ENCODE measurements at regions not wholly inside any gene's neighbourhood (a gene's known extent, or its start where the extent isn't known, plus 50 kb on each side); places are given as distances from the start of the nearest gene placed in this dataset.
"Not testable (repeated sequence)": the region's sequence is repeated elsewhere in the genome, so short reads cannot be mapped to it uniquely, and the experiment has no call there.

DNA sequence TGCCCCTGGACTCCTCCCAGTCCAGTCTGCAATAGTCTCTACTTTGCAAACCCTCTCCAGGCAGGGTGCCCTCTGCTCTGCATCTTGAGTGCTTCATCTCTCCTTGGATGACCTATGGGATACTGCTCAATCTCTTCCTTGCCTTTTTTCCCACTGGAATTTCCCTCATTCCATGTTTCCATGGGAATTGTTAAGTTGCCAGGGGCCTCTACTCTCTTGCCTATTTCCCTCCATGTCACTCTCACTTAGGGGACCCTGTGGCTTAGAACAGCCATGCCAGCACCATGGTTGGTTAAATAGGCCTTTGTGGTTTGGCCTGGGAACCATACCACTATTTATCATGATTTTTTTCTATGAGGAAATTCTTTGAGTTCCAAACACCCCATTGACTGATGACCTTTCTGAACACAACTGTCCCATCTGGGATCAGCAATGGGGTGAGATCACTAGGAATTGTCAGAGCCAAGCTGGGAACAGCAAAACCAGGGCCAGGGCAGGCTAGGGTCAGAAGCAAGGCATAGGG is 91.4 kb upstream of the RBMS1 start:
- no peak for DNase-seq

DNA sequence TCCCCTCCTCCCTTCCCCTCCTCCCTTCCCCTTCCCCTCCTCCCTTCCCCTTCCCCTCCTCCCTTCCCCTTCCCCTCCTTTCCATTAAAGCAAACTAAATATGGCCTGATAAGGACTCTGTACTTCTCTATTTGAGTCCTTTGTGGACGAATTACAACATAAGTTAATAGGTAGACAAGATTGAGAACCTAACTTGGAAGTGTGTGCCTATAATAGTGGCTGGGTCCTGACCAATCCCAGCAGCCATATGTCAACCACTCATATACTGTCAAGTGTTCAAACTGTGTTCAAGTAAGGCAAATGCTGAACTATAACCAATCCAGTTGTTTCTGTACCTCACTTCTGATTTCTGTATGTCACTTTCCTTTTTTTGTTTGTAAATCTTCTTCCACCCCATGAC is 97.1 kb upstream of the RBMS1 start:
- DNase-seq: no peak

DNA sequence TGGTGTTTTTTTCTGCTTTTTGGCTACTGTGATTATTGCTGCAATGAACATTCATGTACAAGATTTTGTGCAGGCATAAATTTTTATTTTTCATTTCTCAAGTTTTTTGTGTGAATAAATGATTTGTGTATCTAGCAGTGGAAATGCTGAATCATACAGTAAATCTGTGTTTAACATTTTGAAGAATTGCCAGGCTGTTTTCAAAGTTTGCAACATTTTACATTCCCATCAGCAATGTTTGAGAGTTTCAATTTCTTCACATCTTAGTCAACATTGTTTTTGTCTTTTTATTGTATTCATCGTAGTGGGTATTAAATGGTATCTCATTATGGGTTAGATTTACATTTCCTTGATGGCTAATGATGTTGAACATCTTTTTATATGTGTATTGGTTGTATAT is 98.8 kb upstream of the RBMS1 start:
- DNase-seq: no peak

DNA sequence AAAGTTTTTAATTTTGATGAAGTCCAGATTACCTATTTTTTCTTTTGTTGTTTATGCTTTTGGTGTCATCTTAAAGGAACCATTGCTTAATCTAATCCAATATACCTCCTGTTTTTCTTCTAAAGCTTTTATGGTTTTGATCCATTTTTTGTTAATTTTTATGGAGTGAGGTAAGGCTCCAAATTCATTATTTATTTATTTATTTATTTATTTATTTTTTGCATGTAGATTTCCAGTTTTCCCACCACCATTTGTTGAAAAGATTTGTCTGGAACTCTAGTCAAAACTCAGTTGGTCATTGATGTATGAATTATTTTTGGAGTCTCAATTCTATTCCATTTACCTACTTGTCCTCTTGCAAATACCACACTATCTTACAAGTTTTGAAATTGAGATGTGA is 99.4 kb upstream of the RBMS1 start:
- DNase-seq: no peak

DNA sequence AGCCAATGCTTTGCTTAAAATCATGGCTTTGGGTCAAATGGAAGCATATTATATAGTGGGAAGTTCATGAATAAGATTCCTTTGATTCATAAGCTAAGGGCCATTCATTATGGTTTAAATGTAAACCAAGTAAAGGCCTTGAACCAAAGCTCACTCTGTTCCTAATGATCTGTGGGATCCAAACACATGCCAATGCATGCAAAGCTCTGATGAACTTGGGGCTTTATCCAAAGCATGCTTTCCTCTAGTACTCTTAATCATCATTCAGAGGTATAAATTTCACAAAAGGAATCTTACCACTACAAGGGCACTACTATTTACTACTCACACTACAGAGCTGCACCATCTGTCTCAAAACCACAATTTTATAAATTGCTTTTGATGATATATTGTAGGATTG is 102.8 kb upstream of the RBMS1 start:
- no peak for DNase-seq

DNA sequence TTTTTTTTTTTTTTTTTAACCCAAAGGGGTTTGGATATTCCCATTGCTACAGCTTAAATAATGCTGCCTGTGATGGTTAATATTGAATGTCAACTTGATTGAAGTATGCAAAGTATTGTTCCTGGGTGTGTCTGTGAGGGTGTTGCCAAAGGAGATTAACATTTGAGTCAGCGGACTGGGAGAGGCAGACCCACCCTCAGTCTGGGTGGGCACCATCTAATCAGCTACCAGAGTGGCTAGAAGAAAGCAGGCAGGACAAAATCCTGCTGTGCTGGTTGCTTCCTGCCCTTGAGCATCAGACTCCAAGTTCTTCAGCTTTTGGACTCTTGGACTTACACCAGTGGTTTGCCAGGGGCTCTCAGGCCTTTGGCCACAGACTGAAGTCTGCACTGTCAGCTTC is 106.8 kb upstream of the RBMS1 start:
- DNase-seq: not testable (repeated sequence)

DNA sequence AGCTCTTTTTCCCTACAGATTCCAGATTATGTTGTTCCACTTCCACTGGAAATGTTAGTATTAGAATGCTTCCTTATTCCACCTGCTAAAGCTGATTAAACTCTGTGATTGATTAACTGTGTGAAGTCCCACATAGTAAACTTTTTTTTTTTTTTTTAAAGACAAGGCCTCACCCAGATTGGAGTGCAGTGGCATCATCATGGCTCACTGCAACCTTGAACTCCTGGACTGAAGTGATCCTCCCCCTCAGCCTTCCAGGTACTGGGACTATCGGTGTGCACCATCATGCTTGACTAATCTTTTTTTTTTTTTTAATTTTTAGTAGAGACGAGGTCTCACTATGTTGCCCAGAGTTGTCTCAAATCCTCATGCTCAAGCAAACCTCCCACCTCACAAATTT is 108.5 kb upstream of the RBMS1 start:
- no peak for DNase-seq

DNA sequence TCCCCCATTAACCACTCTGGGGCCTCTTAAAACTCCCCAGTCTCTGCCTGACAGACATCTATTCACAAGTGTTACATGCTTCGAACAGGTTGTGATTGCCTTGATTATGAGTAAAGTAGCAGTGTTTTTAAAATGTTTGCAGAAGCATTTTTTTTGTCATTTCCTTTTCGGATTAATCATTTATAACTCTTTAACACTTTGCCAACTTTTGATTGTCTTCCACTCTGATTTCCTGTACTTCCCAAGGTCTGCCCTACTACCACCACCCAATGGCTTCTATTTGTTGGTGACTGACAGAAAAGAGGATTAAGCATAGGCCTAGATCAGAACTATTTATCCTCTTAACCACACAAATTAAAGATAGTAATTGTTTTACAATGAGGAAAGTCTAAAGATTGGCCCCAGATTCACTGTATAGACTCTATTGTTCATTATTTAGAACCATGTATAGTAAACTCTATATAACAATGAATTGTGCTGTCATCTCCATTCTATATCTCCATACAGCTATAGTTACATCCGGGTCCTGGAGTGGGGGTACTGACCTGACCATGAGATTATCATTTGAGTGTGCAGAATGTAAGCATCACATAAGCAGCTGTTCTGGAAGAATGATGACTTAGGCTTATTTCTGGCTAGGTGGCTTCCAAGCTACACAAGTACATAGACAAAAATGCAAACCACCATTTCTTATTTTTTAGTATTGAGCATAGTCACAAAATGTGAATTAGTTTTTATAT is 110.3 kb upstream of the RBMS1 start:
- no peak for DNase-seq

DNA sequence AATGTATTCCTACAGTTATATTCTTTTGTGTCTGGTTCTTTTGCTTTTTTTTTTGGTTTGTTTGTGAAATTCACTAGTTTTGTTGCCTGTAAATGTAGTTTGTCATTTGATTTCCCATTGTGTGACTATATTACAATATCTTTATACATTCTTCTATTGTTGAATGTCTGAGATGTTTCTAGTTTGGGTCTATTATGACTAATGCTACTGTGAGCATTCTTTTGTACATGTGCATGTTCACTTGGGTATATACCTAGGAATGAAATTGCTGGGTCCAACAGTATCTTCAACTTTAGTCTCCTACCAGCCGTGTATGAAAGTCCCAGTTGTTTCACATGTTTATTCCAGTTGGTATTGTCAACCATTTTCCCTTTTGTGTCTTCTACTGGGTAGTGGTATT is 112.7 kb upstream of the RBMS1 start:
- no peak for DNase-seq

DNA sequence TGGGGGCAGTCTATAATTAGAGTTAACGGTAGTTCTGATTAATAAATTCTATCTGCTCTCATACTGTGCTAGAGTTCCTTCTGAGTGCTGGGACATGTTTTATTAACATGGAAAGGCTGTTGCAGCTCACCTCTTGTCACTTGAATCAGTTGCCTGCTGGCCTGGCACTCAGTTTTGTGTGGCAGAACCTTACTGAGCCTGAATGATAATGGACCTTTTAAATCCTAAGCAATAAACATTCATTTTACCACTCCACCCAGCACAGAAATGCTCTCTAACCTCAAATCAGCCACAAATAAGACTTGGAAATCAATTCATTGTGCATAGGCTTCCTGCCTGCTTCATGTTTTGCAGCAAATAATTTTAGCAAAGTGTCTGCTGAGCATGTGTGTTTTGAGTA is 115.0 kb upstream of the RBMS1 start:
- DNase-seq: no peak

DNA sequence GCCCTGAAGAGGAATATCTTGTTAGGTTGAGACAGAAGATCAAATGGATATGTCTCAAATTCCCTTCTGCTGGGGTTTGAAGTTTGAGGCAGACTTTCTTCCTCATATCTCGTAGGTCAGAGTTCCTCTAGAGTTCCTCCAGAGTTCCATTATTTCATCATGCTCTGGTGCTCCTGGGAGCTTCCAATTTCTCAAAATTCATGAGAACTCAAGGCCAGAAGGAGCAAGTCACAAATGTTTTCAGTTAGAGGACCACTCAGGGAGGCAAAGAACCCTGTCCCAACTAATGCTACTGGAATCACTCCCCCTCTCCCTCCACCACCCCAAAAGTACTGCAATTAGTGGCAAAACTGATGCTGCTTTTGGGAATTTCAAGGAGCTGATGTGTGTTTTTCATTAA is 115.7 kb upstream of the RBMS1 start:
- DNase-seq: no peak

DNA sequence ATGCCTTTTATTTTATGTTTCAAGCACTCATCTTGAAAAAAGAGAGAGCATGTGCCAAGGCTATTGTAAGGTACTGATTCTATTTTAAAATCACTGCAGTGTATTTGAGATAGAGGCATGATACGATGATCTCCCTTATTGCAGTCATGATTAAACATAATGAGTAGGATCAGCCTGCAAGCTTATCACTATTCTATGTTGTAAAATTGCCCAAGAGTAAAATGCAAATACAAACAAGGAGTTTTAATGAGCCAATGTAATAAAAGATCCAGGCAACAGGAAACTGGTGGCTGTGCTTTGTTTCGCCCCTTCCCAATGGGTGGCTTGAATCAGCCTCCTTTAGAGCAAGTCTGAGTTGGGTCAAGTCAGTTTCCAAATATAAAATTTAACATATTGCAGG is 116.4 kb upstream of the RBMS1 start:
- DNase-seq: no peak

DNA sequence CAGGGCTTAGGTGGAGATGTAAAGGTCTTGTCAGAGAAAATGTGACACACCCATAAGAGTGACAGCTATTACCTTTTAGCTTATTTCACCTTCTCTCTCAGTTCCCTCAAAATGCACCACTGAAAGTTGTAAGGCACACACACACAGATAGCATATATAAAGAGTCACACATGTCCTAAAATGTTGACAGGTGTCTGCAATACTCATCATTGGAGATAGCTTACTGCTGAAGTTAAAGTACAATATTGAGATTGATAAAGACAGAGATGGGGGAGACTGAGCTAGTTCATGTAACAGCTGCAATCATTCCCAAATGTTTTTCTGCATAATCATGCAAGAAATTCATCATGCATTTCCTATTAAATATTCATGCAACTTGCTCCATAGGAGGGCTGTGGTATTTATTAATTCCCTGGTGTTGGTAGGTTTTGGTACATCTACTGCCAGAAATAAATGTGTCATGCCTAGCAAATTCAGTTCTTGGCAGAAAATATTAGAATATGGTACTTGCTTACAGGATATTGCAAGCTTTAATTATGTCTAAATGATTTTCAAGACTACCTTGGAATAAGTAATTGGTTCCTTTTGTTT is 118.8 kb upstream of the RBMS1 start:
- DNase-seq: no peak

DNA sequence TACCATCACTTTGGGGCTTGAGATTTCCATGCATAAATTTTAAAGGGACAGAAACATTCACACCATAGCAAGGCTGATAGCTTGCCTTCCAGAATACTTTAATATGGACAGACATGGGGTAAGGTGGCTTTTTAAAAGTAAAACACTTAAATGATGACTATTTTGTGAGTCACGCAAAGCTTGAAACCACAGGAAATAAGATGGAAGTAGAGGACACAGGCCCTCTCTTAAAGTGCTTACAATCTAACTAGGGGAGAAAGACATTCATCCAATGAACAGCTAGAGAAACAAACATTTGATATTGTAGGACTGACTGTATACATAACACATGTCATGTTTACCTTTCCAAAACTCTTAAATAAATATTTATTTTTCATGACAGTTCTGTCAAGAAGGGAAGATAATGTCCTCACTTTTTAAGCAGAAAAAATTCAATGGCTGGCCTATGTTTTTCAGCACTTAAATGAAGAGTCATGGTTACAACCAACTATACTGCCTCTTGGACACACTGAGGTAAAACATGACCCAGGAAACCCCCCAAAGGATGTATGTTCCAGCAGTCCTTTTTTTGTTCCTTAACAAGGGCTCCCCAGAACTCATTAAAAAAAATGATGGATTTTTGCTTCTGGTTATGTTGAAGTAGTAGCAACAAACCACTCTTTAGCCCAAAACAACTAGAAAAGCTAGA is 120.0 kb upstream of the RBMS1 start:
- peak; percentile 2 to 34 for DNase-seq

DNA sequence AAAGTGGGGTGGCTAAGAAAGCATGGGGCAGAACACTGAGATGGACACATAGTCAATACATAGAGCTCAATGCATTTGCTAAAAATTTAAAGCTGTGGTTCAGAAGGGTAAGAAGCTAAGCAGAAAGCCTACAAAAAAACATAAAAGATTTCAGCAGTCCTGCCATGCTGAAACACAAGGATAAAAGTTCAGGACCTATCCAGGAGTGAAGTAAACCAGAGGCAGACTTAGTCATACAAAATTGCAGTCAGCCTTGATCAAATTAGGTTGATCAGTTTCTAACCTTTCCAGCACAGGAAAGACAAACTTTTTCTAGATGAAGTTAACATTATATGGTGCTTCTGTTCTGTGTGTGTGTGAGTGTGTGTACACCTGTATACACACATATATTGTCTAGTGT is 120.8 kb upstream of the RBMS1 start:
- no peak for DNase-seq

DNA sequence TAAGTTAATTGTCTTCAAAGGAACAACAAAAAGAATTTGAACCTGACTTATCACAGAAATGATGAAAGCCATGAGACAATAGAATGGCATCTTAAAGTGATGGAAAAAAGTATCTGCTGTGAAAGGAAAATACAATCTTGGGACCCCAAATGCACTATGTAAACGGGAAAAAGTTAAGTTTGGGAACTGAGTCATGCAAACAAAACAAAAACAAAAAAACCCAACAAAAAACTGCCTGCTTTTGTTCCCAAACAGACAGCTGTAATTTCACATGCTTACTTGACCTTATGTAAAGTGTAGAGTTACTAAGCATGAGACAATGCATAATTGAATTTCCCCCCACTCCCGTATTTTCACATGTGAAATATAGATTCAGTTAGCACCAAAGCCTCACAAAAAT is 122.1 kb upstream of the RBMS1 start:
- DNase-seq: no peak

DNA sequence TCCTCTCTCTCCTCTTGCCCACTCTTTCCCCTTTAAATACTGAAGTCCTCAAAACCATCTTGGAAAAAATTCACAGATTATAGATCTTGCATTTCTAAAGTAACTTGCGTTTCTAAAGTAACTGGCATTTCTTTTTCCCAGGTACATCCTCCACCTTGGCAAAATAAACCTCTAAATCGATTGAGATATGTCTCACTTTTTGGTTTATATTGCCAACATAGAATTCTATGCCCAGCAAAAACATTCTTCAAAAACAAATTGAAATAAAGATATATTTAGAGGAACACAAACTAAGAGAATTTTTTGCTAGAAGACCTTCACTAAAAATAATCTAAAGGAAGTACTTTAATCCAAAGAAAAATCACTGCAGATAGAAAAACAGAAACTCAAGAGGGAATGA is 122.5 kb upstream of the RBMS1 start:
- no peak for DNase-seq

DNA sequence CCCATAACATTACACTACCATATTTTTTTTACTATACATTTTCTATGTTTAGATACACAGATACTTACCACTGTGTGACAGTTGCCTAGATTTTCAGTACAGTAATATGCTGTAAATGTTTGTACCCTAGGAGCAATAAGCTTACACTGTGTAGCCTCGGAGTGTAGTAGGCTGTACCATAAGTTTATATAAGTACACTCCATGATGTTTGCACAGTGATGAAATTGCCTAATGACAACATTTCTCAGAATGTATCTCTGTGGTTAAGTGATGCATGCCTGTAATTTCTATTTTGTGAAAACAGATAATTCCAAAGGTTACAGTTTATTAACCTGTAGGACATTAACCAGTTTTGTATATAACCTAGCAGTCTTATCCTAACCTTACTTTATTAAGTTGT is 128.1 kb upstream of the RBMS1 start:
- no peak for DNase-seq

DNA sequence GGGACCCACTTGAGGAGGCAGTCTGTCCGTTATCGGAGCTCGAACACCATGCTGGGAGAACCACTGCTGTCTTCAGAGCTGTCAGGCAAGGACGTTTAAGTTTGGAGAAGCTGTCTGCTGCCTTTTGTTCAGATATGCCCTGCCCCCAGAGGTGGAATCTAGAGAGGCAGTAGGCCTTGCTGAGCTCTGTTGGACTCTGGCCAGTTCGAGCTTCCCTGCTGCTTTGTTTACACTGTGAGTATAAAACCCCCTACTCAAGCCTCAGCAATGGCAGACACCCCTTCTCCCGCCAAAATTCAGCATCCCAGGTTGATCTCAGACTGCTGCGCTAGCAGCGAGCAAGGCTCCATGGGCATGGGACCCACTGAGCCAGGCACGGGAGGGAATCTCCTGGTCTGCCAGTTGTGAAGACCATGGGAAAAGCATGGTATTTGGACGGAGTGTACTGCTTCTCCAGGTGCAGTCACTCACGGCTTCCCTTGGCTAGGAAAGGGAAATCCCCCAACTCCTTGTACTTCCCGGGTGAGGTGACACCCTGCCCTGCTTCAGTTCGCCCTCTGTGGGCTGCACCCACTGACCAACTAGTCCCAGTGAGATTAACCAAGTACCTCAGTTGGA is 134.5 kb upstream of the RBMS1 start:
- DNase-seq: not testable (repeated sequence)

DNA sequence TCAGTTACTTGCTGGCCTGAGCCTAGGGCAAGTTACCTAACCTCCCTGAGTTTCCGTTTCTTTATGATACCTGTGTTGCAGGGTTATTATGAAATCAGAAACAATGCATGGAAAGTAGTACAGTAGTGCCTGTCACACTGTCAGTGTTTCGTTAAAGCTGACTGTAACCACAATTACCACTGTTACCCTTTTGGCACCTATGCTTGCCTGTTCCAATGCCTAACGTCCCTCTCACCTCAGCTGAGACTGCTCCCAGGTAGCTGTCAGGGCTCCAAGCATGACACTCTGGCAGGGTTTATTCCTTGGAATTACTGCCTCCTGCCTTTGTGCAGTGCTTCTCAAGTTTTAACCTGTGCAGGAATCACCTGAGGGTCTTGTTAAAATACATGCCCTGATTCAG is 135.2 kb upstream of the RBMS1 start:
- DNase-seq: no peak

DNA sequence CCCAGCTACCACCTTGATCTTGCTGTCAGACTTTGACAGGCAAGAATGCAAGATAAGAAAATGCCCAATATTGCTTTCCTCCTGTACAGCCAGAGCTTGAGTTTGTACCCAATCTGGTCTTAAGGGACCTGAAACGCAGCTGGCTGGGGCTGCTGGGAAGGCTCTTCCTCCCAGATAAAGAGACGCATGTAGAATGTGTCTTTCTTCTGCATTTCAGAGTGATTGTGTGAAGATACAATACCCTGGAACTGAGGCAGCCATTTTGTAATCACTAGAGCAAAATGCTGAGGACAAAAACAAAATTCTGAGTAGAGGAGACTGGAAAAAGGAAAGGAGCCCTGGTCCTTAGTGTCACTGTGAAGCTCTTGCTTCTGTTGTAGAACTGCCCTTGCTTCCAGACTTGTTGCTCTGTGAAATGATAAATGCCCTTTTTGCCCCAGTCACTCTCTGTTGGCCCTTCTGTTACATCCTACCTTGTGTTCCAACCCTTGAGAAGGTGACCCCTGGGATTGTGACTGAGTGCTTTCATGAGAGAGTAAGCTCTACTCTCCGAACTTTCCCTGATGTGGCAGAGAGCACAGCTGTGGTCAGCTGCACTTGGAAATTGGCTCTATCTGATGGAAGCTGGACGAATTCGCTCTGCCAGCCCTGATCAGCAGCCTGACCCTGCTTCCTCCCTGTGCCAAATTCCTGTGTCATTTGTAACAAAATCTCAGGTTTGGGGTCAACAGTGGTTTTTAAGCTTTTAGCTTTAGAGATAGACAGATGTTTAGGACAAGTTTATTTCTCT is 137.4 kb upstream of the RBMS1 start:
- DNase-seq: no peak

DNA sequence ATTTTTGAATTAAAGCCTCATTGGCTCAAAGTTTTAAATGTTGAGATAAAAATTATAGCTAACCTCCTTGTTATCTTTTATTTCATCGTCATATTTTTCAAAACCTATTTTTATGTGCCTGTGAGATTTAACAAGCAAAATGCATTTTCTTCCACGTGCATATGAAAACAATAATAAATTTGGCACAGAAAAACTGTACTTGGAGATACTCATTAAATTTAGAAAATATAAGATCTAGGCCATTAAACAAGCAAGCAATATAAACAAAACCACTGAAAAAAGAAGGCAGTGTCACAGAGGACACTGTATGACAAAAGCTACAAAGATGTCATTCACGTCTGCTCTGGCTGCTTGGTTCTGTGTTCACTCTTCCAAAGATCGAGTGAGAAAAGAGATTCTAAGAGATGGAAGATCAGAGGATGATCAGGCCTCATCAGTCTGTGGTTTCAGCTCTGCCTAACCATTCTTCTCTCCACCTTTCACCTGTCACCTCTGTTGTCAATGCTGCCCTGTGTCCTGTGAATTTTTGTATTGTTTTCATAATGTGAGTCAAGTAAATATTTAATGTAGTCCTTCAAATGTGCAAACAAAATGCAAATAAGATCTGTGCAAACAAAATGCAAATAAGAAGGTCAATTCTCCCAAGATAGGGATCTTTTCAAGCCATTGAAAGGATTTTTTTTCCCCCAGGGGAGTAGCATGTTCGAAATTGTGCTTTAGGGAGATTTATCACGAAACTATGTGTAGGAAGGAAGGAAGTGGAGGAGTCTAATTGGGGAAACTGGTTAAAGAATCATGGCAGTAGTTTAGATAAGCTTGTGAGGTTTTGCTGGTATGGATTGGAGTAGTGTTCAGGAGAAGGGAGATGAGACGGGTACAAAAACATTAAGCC is 138.7 kb upstream of the RBMS1 start:
- no peak for DNase-seq
